HL-60 (cell line): ENCODE measurements at regions not wholly inside any gene's neighbourhood (a gene's known extent, or its start where the extent isn't known, plus 50 kb on each side); places are given as distances from the start of the nearest gene placed in this dataset.
"Not testable (repeated sequence)": the region's sequence is repeated elsewhere in the genome, so short reads cannot be mapped to it uniquely, and the experiment has no call there.

ENCODE experiments used
- DNase-seq, 2 experiments: peaks; one replicate each; pipeline ENCODE4 v3.0.0-alpha.2; 2010 to 2020; ENCODE audit warnings: low read depth in 1 of 2, low spot score in 1 of 2
- H3K27ac ChIP-seq: fragments of 250-450 bp; sonication (Bioruptor Pico); replicated peaks from 2 replicates; pipeline ENCODE4 v1.5.1; 2020; ENCODE audit warnings: mild to moderate bottlenecking, moderate library complexity
- H3K27me3 ChIP-seq: fragments of 250-450 bp; sonication (Bioruptor Pico); 2 replicates; pipeline ENCODE4 v1.5.1; 2021; ENCODE audit warnings: mild to moderate bottlenecking, moderate library complexity; ENCODE audit not compliant: insufficient read depth, poor library complexity, severe bottlenecking
- H3K4me3 ChIP-seq: replicated peaks from 2 replicates; pipeline ENCODE4 v1.5.1; 2011; ENCODE audit warnings: mild to moderate bottlenecking, control low read depth, low read length; ENCODE audit not compliant: insufficient read depth
- CTCF ChIP-seq: IDR thresholded peaks from one replicate; pipeline ENCODE4 v1.5.1; 2011; ENCODE audit warnings: low read length, control low read depth, inconsistent platforms; ENCODE audit not compliant: insufficient read depth
- GABPA ChIP-seq: IDR thresholded peaks from 2 replicates; pipeline ENCODE4 v1.6.1; 2012; ENCODE audit warnings: low read depth
- POLR2AphosphoS5 ChIP-seq: IDR thresholded peaks from 2 replicates; pipeline ENCODE4 v1.6.1; 2012; ENCODE audit warnings: low read depth
- REST ChIP-seq: IDR thresholded peaks from 2 replicates; pipeline ENCODE4 v1.6.1; 2012; ENCODE audit warnings: low read depth; ENCODE audit not compliant: insufficient replicate concordance
- SPI1 ChIP-seq: IDR thresholded peaks from 2 replicates; pipeline ENCODE4 v1.6.1; 2012; ENCODE audit warnings: low read depth, mild to moderate bottlenecking, borderline replicate concordance

GRCh38 chr1:118290571-118290970, 105.5 kb upstream of the SPAG17 start:
- DNase-seq, result no peak
- Histone ChIP-seq H3K27me3 (no peaks in the 10 kb centered on the region), H3K4me3 (no peak overlapping the region), H3K27ac (no peak overlapping the region)
- no peak for TF ChIP-seq CTCF
- no peak for TF ChIP-seq SPI1
- TF ChIP-seq GABPA, result no peak
- TF ChIP-seq POLR2AphosphoS5, result no peak
- no peak for TF ChIP-seq REST

- Histone ChIP-seq H3K4me3 (no peak overlapping the region), H3K27me3 (no peaks in the 10 kb centered on the region), H3K27ac (no peak overlapping the region)
- TF ChIP-seq POLR2AphosphoS5 (no peak), SPI1 (no peak), REST (no peak), CTCF (no peak), GABPA (no peak)
- no peak for DNase-seq
These were observed 105.0 kb upstream of the SPAG17 start for GRCh38 chr1:118290046-118290445.

GRCh38 chr1:118280656-118281055, 95.6 kb upstream of the SPAG17 start:
- not testable (repeated sequence) for H3K4me3 ChIP-seq, H3K27ac ChIP-seq, H3K27me3 ChIP-seq, DNase-seq

GRCh38 chr1:118275472-118276115, 90.6 kb upstream of the SPAG17 start:
- no peaks in the 10 kb centered on the region for H3K27me3 ChIP-seq
- no peak overlapping the region for H3K27ac ChIP-seq
- DNase-seq, result no peak
- TF ChIP-seq SPI1 (no peak), REST (no peak), POLR2AphosphoS5 (no peak), CTCF (no peak), GABPA (no peak)
- H3K4me3 ChIP-seq, result no peak overlapping the region
